ENCODE measurements at regions not wholly inside any gene's neighbourhood (a gene's known extent, or its start where the extent isn't known, plus 50 kb on each side); places are given as distances from the start of the nearest gene placed in this dataset.

DNA sequence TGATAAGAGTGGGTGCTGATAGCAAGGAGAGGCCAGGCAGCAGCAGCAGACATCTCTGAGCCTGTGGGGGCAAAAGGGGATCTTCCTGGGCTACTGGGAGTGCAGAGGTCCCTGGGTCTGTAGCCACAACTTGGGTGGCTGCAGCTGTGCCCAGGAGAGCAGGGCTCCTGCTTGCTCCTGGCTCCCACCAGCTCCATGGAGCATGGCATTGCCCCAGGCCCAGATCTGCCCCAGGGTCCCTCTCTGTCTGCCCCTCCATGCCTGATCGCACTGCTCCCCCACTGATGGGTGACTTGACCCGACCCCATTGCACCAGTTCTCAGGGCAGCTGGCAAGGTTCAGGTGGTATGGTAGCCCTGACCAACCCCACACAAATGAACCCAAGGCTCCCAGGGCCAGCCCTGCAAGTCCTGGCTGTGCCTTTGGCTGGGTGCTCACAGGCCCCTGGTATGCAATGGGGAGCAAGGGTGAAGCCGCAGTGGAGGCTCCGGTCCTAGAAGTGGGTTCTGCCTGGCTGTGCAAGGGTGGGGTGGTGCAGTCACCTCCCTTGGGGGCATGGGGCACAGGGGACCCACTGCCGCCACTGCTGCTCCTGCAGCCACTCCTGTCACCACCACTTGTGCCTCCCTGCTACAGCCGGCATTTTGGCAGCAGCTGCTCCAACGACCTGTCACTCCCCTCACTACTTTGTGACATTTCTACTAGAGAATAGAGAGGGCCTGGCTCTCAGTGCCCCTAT, 184.9 kb downstream of the NPFFR2 start:
- no peak for DNase-seq (ENCODE audit: extremely low spot score)
- ChIA-PET POLR2A (no interaction called here), CTCF (interaction anchor here (1.0 kb wide), 1 partner anchor 10 kb away, joined by 3 read pairs; no protein-coding TSS in a partner anchor)
- TF ChIP-seq, protein P1, sequence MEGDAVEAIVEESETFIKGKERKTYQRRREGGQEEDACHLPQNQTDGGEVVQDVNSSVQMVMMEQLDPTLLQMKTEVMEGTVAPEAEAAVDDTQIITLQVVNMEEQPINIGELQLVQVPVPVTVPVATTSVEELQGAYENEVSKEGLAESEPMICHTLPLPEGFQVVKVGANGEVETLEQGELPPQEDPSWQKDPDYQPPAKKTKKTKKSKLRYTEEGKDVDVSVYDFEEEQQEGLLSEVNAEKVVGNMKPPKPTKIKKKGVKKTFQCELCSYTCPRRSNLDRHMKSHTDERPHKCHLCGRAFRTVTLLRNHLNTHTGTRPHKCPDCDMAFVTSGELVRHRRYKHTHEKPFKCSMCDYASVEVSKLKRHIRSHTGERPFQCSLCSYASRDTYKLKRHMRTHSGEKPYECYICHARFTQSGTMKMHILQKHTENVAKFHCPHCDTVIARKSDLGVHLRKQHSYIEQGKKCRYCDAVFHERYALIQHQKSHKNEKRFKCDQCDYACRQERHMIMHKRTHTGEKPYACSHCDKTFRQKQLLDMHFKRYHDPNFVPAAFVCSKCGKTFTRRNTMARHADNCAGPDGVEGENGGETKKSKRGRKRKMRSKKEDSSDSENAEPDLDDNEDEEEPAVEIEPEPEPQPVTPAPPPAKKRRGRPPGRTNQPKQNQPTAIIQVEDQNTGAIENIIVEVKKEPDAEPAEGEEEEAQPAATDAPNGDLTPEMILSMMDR (IDR thresholded peaks at IDR 0.05; ENCODE audit: control extremely low read depth, extremely low read depth, low read depth, missing control alignments) = no peak

DNA sequence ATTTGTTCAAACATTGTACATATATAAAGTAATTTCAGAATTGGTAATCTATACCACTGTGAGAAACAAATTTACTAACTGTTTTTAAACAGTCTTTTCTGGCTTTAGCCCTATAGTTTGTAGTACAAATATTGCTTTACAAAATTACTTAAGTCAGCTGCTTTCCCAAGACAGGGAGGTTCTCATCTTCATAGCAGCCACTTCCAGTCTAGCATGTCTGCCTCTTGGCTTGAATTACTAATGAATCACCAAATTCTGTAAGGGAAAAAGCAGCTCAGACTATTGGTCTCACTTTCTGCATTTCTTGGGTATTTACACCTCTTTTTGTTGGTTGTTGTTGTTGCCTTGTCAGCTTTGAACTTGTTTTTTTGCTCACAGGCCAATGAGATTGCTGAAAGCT, 187.2 kb downstream of the NPFFR2 start:
- ChIA-PET CTCF (interaction anchor here (1.4 to 1.7 kb wide), 2 partner anchors 8 to 19 kb away, joined by 3 to 6 read pairs; no protein-coding TSS in a partner anchor), POLR2A (no interaction called here)
- TF ChIP-seq, protein P1 (IDR thresholded peaks at IDR 0.05; ENCODE audit: control extremely low read depth, extremely low read depth, low read depth, missing control alignments) = no peak
- DNase-seq (ENCODE audit: extremely low spot score) = no peak
